Mammary epithelial cell (primary cell): ENCODE measurements at regions not wholly inside any gene's neighbourhood (a gene's known extent, or its start where the extent isn't known, plus 50 kb on each side); places are given as distances from the start of the nearest gene placed in this dataset.

Experiments used
- CTCF ChIP-seq, 2 donors: IDR thresholded peaks in 1 of 2; conservative IDR thresholded peaks in 1 of 2; 2 replicates each; pipeline ENCODE4 v1.5.1; 2011 to 2012; ENCODE audit warnings: inconsistent platforms in 2 of 2, low read length in 2 of 2, mild to moderate bottlenecking in 2 of 2, control low read depth in 1 of 2, low read depth in 1 of 2; ENCODE audit not compliant: insufficient read depth in 1 of 2; ENCODE audit errors: extremely low read depth in 1 of 2
- EZH2 ChIP-seq: IDR thresholded peaks from 2 replicates; pipeline ENCODE4 v1.6.1; 2012; ENCODE audit warnings: low read length, inconsistent platforms, borderline replicate concordance

- TF ChIP-seq CTCF (conservative IDR thresholded peaks at IDR 0.05 in 1 of 2, IDR thresholded peaks at IDR 0.05 in 1 of 2; ENCODE audit: extremely low read depth in 1 of 2, insufficient read depth in 1 of 2, low read depth in 1 of 2, low read length in 2 of 2) = no peak
- TF ChIP-seq EZH2 = no peak
Observed at GRCh38 chr18:45521777-45522176, 93.5 kb upstream of the SLC14A2 start.
